Activated T-cell treated with anti-CD3 and anti-CD28 coated beads for 24 hours (primary cell): ENCODE measurements at regions not wholly inside any gene's neighbourhood (a gene's known extent, or its start where the extent isn't known, plus 50 kb on each side); places are given as distances from the start of the nearest gene placed in this dataset.

ENCODE experiments used
- DNase-seq: peaks from one replicate; pipeline ENCODE4 v3.0.0-alpha.2; 2020; ENCODE audit warnings: low read depth

- no peak for DNase-seq
Measured at GRCh38 chr12:46131732-46132469, 136.9 kb downstream of the SLC38A1 start.

DNA sequence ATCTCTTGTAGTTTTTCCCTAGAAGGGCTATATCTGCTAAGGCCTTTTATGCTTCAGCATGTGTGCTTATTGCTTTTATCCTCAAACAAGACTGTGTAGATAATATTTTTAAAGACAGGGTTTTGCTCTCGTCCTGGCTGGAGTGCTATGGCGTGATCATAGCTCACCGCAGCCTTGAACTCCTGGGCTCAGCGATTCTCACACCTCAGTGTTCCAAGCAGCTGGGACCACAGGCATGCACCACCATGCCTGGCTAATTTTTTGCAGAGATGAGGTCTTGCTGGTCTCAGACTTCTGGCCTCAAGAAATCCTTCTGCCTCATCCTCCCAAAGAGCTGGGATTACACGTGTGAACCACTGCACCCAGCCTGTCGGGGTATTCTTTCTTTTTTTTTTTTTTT lies 137.3 kb upstream of the SCAF11 start:
- no peak for DNase-seq

DNA sequence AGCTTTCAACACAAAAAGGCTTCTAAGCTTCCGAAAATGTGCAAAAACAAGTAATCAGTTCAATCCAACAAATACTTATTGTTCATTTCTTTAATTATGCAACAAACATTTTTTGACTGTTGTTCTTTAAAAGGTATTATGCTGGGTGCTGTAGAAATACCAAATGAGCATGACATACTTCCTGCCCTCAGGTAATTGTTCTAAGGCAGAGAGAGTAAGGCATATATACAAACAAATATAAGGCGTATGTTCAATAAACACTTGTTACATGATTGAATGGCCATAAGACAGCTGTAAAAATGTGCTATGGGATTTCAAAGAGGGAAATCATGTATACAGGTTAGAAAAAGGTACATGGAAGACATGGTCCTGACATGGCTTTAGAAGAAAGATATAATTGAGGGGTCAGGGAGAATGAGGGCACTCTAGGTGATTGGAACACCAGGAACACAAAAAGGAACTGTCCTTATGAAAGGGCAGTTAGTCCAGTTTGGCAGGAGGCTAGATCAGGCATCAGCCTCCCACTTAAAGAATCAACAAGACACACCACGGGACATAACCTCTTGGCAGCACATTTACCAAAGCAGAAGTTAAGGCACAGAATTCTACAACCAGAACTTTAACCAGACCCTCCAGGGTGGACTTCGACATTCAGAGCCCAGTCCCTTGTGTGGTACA lies 135.8 kb upstream of the SCAF11 start:
- DNase-seq, result no peak

DNA sequence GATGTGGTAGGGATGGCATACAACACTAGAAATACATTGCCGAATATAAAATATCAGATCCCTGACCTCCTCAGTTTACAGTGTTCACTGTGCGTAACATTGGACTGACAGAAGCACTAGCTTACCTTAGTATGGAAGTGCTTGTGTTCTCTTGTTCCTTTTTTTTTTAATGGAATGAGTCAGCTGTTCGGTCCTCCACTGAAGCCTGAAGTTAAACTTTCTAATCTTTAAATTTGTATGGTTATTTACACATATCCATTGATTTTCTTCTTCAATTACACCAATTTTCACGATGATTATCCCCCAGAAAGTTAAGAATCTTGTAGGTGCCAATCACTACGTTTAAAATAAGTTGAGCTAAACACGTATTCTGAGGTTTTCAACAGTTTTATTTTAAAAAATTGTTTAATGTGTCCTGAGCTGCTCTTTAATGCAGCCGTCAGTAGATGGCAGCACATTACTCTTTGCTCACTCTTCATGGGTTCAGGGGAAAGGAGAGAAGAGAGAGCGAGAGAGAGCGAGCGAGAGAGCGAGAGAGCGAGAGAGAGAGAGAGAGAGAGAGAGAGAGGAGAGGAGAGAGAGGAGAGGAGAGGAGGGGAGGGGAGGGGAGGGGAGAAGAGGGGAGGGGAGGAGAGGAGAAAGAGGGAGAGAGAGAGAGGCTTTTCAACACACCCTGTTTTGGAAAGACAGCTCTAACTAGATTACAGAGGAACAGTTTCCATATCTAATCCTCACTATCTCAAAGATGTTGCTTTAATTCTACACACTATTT lies 134.7 kb upstream of the SCAF11 start:
- DNase-seq, result peak; percentile 31

- DNase-seq, result no peak
Measured at GRCh38 chr12:46124132-46124847, 133.9 kb upstream of the SCAF11 start.

- no peak for DNase-seq
Measured at GRCh38 chr12:46112364-46112763, 122.0 kb upstream of the SCAF11 start.

GRCh38 chr12:46111715-46112114 lies 121.3 kb upstream of the SCAF11 start:
- DNase-seq, result no peak

GRCh38 chr12:46110928-46111699 lies 120.7 kb upstream of the SCAF11 start:
- DNase-seq, result no peak

DNA sequence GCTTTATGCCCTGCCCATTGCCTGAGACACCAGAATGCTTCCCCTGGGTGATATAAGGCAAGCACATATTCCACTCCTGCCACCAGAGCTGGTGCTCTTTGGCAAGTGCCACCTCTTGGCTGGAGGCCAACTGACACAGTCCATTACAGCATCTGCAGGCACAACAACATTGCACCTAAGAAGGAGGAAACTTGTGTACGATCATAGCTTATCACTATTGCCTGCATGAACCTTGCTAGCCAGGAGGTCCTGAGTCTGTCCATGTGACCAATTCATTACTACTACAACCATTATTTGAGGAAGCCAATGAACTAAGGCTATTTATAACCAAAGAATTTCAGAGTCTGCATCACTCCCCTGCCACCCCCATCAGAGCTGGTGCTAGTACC lies 119.8 kb upstream of the SCAF11 start:
- no peak for DNase-seq

DNA sequence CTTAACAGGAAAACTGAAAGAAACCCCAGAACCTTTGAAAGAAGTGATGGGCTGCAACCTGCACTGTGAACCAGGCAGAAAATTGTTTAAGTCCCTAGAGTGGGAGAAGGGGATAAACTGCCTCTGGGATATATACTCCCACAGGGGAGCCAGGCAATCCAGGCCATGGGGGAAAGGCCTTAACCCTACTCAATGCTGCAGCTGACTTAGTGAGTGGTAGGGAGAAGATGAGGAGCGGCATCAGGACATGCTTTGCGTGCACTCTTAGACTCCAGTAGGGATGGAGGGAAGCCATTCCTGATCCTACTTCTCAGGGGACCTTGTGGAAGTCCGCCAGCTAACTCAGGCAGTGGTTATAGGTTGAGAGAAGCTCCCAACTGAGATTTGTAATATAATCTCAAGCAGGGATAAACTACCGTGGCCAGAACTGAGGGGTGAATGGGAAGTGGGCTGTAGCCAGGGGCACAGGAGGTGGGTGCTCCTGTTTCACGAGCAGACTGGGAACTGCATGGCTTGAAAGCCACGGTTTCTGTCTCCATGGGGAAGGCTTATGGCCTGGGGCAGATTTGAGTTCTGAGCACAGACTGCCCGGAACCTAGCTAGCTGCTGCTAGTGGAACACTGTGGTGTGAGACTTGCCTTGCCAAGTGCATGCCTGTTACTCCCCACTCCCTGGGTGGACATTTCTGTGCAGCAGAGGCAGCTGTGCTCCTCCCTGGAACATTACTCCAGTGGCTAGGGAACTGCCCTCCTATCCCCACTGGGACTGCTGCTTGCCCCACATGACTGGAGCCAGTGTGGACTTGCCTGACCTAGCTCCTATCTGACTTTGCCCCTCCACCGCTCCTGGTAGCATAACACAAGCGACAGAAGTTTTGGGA lies 119.2 kb upstream of the SCAF11 start:
- no peak for DNase-seq

DNA sequence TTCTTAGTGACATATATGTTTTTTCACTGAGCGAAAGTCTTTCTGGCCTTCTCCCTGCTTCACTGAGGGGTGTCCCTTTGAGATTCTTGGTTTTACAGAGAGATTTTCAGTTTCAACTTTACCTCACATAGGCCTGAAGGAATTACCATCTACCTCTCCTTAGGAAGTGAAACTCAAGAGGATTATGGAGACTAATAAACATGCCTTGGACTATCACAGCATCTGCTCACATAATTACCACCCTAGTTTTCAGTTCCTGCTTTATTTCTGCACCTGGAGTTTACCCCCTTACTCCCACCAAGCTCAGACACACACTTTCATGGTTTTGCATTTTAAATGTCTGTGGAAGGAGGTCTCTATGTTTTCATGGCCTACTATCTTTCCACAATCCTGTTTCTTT lies 118.3 kb upstream of the SCAF11 start:
- no peak for DNase-seq

DNA sequence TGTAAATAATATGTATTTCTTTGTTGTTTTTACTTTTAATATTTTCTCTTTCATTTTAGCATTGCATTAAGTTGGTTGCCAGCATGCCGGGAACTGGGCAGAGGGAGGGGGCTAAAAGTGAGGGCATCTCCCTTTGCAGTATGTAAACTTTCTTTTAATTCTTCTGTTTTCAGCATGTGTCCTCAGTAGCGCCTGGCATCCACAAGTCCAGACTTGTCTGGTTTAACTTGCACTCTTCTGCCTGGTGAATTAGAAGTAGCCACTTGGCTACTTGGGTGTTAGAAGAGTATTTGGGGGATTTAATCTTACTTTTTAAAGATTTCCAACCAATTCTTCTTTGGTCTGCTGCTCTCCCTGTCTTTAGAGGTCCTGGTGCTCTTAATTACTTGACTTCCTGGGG lies 117.2 kb upstream of the SCAF11 start:
- no peak for DNase-seq

- no peak for DNase-seq
Measured at GRCh38 chr12:46105735-46106134, 115.4 kb upstream of the SCAF11 start.

DNA sequence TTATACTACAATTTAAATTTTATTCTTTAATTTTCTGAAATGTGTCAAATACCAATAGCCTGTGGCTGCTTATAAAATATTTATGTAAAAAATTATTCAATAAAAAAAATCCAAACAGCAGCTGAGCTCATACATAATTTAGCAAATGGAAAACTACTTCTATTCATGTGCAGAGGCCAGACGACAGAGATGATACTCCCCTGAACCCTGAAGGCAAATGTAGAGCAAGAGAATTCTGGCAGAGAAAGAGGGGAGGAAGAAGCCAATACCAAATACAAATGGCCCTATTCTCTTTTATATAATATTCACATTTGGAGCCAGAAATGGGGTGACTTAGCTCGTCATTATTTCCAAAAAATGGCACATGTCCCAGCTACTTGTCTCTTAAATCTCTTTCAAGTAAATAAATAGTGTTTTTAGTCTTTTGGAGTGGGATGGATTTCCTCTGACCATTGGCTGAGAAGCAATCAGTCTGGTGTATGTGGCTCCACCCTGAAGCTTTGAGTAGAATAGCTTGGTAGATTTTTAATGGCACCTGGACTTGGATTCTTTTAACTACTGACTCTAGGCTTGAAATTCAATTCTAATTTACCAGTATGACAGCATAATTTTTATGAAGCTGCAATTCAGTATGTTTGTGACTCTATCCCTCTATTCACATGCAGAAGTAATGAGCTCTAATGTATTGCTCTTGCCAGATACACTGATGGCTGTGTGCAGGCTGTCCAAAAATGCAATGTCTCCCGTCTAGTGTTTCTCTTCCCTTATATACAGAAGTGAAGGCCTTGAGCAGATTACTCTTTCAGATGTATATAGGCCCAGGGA lies 113.4 kb upstream of the SCAF11 start:
- DNase-seq, result no peak

GRCh38 chr12:46101485-46101869 lies 111.1 kb upstream of the SCAF11 start:
- no peak for DNase-seq

GRCh38 chr12:46100551-46101484 lies 110.4 kb upstream of the SCAF11 start:
- no peak for DNase-seq

DNA sequence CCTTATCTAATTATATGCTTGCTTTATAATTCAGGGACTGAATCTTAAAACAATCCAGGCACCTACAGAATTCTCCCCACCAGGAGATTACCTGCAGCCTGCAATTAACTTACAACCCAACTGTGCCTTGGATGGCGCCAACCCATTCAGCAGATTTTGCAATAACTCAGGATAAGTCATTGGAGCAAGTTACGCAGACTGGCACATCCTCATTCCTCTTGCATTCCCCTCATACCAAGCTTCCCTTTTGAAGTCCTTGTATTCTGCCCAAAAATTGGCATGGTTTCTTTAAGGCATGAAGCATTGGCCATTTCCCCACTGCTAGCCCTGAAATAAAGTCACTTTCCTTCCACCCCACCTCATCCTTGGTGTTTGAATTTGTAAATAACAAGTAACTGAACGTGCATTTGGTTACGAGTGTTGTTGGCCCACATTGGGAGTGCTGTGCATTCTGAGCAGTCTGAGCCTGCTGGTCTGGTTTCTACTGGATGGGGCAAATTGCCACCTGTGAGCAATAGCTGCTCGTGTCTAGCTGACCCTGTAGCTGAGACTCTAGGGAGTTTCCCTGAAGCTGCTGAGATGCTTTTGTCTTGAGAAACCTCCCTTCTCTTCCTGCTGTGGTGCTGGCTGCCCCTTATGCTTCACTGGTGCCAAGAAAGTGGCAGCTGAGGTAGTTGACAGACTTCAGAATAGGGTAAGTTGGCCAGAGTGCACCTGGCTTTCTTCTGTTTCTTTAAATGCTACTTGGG lies 99.2 kb upstream of the SCAF11 start:
- no peak for DNase-seq

DNA sequence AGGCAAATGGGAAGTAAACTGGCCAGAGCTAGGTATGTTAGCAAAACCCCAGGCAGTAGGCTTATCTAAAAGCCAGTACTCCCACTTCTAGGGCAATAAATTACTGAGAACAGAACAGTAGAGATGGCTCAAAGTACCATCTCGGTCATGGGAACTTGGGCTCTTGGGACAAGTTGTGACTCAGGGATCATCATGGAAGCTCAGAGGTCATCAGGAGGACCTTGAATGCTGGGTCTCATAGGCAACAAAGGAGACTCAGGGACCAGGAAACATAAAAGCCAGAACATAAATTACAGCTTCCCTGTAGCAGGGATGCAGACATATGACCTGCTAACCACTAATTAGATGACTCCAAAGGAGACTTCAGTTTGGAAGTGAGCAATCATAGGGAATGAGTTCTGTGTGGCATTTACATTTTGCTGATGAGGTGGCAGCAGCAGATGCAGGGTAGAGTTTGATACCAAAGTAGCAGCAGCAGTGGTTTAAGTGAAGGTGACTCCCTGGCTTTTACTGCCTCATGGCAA lies 97.6 kb upstream of the SCAF11 start:
- DNase-seq, result no peak
